Activated CD8-positive, alpha-beta memory T cell treated with anti-CD3 and anti-CD28 coated beads, Interleukin-2, amount 50 U/mL, for 24 hours (primary cell): ENCODE measurements at regions not wholly inside any gene's neighbourhood (a gene's known extent, or its start where the extent isn't known, plus 50 kb on each side); places are given as distances from the start of the nearest gene placed in this dataset.

Experiments
- DNase-seq: peaks from one replicate; pipeline ENCODE4 v3.0.0-alpha.2; 2020; ENCODE audit errors: extremely low read depth

GRCh38 chr18:42185486-42185885, 230.5 kb downstream of the PIK3C3 start:
- no peak for DNase-seq

- DNase-seq = no peak
These were observed 232.8 kb downstream of the PIK3C3 start for GRCh38 chr18:42187611-42188380.

GRCh38 chr18:42190643-42191042, 235.6 kb downstream of the PIK3C3 start:
- no peak for DNase-seq

GRCh38 chr18:42192251-42193248, 237.5 kb downstream of the PIK3C3 start:
- no peak for DNase-seq

GRCh38 chr18:42196651-42197050, 241.6 kb downstream of the PIK3C3 start:
- DNase-seq = no peak

- no peak for DNase-seq
These were observed 246.1 kb downstream of the PIK3C3 start for GRCh38 chr18:42201137-42201536.

- no peak for DNase-seq
These were observed 256.2 kb downstream of the PIK3C3 start for GRCh38 chr18:42211201-42211600.

- no peak for DNase-seq
These were observed 267.5 kb downstream of the PIK3C3 start for GRCh38 chr18:42222557-42222956.

GRCh38 chr18:42228581-42228980, 273.5 kb downstream of the PIK3C3 start:
- DNase-seq = no peak

GRCh38 chr18:42229211-42230210, 274.5 kb downstream of the PIK3C3 start:
- DNase-seq = no peak

- no peak for DNase-seq
These were observed 275.6 kb downstream of the PIK3C3 start for GRCh38 chr18:42230636-42231035.

GRCh38 chr18:42231284-42231683, 276.2 kb downstream of the PIK3C3 start:
- DNase-seq = no peak

- no peak for DNase-seq
These were observed 276.8 kb downstream of the PIK3C3 start for GRCh38 chr18:42231796-42232195.

GRCh38 chr18:42233908-42234307, 278.9 kb downstream of the PIK3C3 start:
- DNase-seq = no peak

GRCh38 chr18:42242758-42243157, 287.7 kb downstream of the PIK3C3 start:
- DNase-seq = no peak

GRCh38 chr18:42245137-42245536, 290.1 kb downstream of the PIK3C3 start:
- DNase-seq = no peak

GRCh38 chr18:42255908-42256765, 301.1 kb downstream of the PIK3C3 start:
- no peak for DNase-seq

GRCh38 chr18:42258301-42258965, 303.4 kb downstream of the PIK3C3 start:
- no peak for DNase-seq

GRCh38 chr18:42261731-42262130, 306.7 kb downstream of the PIK3C3 start:
- DNase-seq = no peak

- no peak for DNase-seq
These were observed 309.5 kb downstream of the PIK3C3 start for GRCh38 chr18:42264497-42264896.
